ENCODE measurements at regions not wholly inside any gene's neighbourhood (a gene's known extent, or its start where the extent isn't known, plus 50 kb on each side); places are given as distances from the start of the nearest gene placed in this dataset.

DNA sequence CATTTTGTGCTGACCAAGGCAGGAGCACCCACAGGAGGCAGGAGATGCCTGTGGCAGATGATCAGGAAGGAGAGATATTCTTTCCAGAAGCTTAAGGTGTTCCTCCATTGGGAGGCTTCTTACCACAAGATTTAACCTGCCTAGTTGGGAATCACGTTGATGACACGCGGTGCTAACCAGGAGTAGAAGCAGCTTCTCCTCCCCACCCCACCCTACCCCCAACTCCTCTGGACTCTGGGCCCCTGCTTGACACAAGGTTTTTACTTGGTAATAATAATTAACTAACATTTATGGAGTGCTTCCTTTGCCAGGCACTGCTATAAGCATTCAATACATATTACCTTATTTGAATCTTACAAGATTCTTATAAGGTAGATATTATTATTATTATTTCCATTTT is 62.5 kb upstream of the PAPOLG start:
- H3K4me3 ChIP-seq: no peak overlapping the region
- H3K27me3 Mint-ChIP-seq (ENCODE audit: insufficient read depth, low read depth, poor library complexity): peaks cover 4% of the 10 kb centered on the region
- H3K27ac Mint-ChIP-seq: no peak overlapping the region
- H3K4me2 ChIP-seq: no peak overlapping the region
- DNase-seq (ENCODE audit: low spot score): no peak
- H3K4me3 Mint-ChIP-seq: no peak overlapping the region
- peak overlapping the region; percentile 59; the same call in 1 of the 2 replicates for H2AFZ ChIP-seq
- H3K79me2 ChIP-seq (replicated peaks; ENCODE audit: insufficient read depth): no peaks in the 10 kb centered on the region
- H3K27me3 ChIP-seq (ENCODE audit: insufficient read depth): no peaks in the 10 kb centered on the region
- no peak for ATAC-seq
- no peaks in the 10 kb centered on the region for H3K36me3 Mint-ChIP-seq (ENCODE audit: low read depth)
- no peaks in the 10 kb centered on the region for H3K4me1 Mint-ChIP-seq
- no peaks in the 10 kb centered on the region for H3K4me1 ChIP-seq (ENCODE audit: insufficient read depth)
- H3K9me3 Mint-ChIP-seq: no peaks in the 10 kb centered on the region
- no peaks in the 10 kb centered on the region for H3K9me2 ChIP-seq (ENCODE audit: insufficient read depth)
- no peaks in the 10 kb centered on the region for H4K20me1 ChIP-seq (replicated peaks; ENCODE audit: insufficient read depth)
- TF ChIP-seq ZNF462 (CRISPR knock-in tag; IDR thresholded peaks at IDR 0.05): no peak
- TF ChIP-seq, protein P1, sequence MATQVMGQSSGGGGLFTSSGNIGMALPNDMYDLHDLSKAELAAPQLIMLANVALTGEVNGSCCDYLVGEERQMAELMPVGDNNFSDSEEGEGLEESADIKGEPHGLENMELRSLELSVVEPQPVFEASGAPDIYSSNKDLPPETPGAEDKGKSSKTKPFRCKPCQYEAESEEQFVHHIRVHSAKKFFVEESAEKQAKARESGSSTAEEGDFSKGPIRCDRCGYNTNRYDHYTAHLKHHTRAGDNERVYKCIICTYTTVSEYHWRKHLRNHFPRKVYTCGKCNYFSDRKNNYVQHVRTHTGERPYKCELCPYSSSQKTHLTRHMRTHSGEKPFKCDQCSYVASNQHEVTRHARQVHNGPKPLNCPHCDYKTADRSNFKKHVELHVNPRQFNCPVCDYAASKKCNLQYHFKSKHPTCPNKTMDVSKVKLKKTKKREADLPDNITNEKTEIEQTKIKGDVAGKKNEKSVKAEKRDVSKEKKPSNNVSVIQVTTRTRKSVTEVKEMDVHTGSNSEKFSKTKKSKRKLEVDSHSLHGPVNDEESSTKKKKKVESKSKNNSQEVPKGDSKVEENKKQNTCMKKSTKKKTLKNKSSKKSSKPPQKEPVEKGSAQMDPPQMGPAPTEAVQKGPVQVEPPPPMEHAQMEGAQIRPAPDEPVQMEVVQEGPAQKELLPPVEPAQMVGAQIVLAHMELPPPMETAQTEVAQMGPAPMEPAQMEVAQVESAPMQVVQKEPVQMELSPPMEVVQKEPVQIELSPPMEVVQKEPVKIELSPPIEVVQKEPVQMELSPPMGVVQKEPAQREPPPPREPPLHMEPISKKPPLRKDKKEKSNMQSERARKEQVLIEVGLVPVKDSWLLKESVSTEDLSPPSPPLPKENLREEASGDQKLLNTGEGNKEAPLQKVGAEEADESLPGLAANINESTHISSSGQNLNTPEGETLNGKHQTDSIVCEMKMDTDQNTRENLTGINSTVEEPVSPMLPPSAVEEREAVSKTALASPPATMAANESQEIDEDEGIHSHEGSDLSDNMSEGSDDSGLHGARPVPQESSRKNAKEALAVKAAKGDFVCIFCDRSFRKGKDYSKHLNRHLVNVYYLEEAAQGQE (IDR thresholded peaks at IDR 0.05; ENCODE audit: unreplicated experiment): no peak
- no peak for TF ChIP-seq ZNF114 (CRISPR knock-in tag; IDR thresholded peaks at IDR 0.05)
- TF ChIP-seq EZH2phosphoT487 (IDR thresholded peaks at IDR 0.05; ENCODE audit: unreplicated experiment): no peak
- TF ChIP-seq STAT1 (IDR thresholded peaks at IDR 0.05; ENCODE audit: unreplicated experiment): no peak
- no peak for TF ChIP-seq NANOG (IDR thresholded peaks at IDR 0.05; ENCODE audit: borderline replicate concordance)
- TF ChIP-seq CREB1 (CRISPR knock-in tag; IDR thresholded peaks at IDR 0.05; ENCODE audit: low read depth): no peak
- no peak for TF ChIP-seq JUNB (IDR thresholded peaks at IDR 0.05; ENCODE audit: unreplicated experiment)
- TF ChIP-seq EZH2 (IDR thresholded peaks at IDR 0.05; ENCODE audit: low read depth, unreplicated experiment): no peak
- TF ChIP-seq CTCF (conservative IDR thresholded peaks at IDR 0.05; ENCODE audit: low read depth in 2 of 2): no peak
- H3K27ac ChIP-seq (ENCODE audit: low read depth): no peak overlapping the region
- H3K36me3 ChIP-seq (ENCODE audit: insufficient read depth): no peaks in the 10 kb centered on the region
- no peaks in the 10 kb centered on the region for H3F3A ChIP-seq (replicated peaks; ENCODE audit: low read depth)
